H1 (cell line): ENCODE measurements at regions not wholly inside any gene's neighbourhood (a gene's known extent, or its start where the extent isn't known, plus 50 kb on each side); places are given as distances from the start of the nearest gene placed in this dataset.

Experiments used
- YY1 ChIP-seq: IDR thresholded peaks from 2 replicates; pipeline ENCODE4 v1.6.1; 2011; ENCODE audit warnings: low read depth, mild to moderate bottlenecking, low read length

- TF ChIP-seq YY1, result no peak
Observed at GRCh38 chr11:59272771-59273372, 60.1 kb upstream of the MPEG1 start (continued).
